ENCODE measurements at regions not wholly inside any gene's neighbourhood (a gene's known extent, or its start where the extent isn't known, plus 50 kb on each side); places are given as distances from the start of the nearest gene placed in this dataset.

DNA sequence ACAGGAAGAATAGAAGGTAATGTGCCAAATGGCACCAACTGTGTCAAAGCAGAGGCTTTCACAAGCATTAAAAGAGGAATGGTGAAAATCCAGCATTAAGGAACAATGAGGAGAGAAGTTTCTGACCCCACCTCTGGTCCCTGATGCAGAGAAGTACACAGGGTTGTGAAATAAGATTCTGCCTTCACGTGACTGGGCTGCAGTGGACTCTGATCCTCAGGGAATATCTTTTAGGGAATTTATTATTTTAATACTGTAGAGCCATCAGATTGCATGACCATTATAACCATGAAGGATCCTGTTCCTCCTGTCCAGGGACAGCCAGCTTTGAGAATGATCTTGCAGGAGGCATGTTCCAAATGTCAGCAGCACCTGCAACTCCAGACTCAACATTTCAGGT is 74.4 kb upstream of the FAR1 start:
- TF ChIP-seq, protein P1, sequence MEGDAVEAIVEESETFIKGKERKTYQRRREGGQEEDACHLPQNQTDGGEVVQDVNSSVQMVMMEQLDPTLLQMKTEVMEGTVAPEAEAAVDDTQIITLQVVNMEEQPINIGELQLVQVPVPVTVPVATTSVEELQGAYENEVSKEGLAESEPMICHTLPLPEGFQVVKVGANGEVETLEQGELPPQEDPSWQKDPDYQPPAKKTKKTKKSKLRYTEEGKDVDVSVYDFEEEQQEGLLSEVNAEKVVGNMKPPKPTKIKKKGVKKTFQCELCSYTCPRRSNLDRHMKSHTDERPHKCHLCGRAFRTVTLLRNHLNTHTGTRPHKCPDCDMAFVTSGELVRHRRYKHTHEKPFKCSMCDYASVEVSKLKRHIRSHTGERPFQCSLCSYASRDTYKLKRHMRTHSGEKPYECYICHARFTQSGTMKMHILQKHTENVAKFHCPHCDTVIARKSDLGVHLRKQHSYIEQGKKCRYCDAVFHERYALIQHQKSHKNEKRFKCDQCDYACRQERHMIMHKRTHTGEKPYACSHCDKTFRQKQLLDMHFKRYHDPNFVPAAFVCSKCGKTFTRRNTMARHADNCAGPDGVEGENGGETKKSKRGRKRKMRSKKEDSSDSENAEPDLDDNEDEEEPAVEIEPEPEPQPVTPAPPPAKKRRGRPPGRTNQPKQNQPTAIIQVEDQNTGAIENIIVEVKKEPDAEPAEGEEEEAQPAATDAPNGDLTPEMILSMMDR (IDR thresholded peaks at IDR 0.05; ENCODE audit: poor library complexity), result no peak
- TF ChIP-seq EZH2 (IDR thresholded peaks at IDR 0.05; ENCODE audit: borderline replicate concordance), result no peak

Measured in hepatocyte (in vitro differentiated cells).